NCI-H510A treated with DMSO at 0.1 percent for 48 hours (cell line): ENCODE measurements at regions not wholly inside any gene's neighbourhood (a gene's known extent, or its start where the extent isn't known, plus 50 kb on each side); places are given as distances from the start of the nearest gene placed in this dataset.
A peak's percentile ranks its signal among the peaks of the same experiment; 100 is the strongest.

Source experiments
- DNase-seq: peaks from one replicate; lab custom pipeline; 2025; lab: John Stamatoyannopoulos, UW

GRCh38 chr2:2694746-2695145 lies 363.7 kb upstream of the MYT1L start:
- DNase-seq = no peak

DNA sequence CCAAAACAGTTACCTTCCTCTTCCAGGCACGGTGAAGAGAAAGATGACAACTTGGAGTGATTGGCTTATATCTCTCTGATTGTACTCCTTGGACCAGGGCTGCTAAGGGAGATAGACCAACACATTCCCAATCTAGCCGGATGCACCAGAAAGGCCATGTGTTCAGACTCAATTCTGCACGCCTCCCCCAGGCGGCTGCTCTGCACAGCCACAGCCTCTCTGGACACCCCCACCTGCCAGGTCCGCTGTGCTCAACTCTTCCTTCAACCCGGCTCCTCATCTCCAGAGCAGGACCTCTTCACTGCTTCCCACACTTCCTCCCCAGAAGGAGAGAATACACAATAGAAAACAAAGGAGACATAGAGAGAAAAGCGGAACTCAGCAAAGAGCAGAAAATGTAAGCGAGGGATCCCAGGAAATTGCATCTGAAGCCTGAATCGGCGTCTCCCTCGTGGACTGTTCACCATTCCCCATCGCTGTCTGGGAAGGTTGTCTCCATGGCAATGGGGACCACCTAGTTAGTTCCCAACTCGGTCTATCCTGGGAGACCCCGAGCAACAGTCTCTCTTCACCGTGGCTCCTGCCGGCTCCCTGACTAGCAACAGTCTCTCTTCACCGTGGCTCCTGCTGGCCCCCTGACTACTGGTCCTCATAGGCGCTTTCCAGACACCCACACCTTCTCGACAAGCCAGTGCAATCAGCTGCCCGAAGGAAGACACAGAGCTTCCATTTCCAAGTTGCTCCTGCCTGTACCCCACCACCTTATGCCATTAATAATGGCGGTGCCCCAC lies 361.7 kb upstream of the MYT1L start:
- no peak for DNase-seq

DNA sequence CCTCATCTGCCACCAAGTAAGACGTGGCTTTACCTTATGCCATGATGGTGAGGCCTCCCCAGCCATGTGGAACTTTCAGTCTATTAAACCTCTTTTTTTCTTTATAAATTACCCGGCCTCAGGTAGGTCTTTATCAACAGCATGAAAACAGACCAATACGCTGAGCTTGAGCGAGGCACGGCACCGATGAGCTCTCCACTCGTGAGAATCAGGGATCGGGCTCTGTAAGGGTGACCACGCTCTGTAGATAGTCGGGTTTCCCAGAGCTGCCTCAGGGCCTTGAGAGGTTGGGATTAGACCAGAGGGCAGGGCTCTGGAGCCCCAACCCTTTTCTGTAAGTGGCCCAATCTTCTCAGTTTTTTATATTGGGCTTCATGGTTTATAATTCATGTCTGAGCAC lies 360.3 kb upstream of the MYT1L start:
- DNase-seq = no peak

DNA sequence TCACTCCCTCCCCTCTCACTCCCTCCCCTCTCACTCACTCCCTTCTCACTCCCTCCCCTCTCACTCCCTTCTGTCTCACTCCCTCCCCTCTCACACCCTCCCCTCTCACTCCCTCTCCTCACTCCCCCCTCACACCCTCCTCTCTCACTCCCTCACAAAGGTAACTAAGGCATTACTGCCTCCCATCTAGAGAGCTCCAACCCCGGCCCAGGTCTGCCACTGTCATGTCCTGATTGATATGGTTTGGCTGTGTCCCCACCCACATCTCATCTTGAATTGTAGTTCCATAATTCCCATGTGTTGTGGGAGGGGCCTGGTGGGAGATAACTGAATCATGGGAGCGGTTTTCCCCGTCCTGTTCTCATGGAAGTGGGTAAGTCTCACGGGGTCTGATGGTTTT lies 359.9 kb upstream of the MYT1L start:
- DNase-seq = peak; percentile 81

GRCh38 chr2:2689306-2689705 lies 358.2 kb upstream of the MYT1L start:
- peak; percentile 85 for DNase-seq

GRCh38 chr2:2688254-2688653 lies 357.2 kb upstream of the MYT1L start:
- peak; percentile 38 for DNase-seq

DNA sequence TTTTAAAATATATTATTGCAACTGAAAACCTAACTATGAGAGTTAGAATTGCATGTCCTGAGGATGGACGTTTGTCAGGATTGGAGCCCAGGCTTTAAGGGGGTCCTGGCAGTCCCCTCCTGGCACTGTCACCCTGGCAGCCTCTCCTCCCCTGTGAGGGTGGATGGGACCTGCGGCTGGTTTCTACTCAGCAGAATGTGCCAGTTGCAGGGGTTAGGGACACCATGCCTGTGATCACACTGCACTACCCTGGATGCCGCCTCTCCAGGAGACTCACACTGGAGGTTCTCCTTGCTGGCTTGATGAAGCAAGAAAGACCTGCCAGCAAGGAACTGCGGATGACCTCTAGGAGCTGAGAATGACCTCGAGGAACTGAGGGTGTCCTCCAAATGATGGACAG lies 356.7 kb upstream of the MYT1L start:
- DNase-seq = no peak

GRCh38 chr2:2686222-2686621 lies 355.1 kb upstream of the MYT1L start:
- DNase-seq = peak; percentile 41

GRCh38 chr2:2683606-2684224 lies 352.6 kb upstream of the MYT1L start:
- DNase-seq = peak; percentile 27

- DNase-seq = no peak
Observed at GRCh38 chr2:2682700-2683342, 351.7 kb upstream of the MYT1L start.

DNA sequence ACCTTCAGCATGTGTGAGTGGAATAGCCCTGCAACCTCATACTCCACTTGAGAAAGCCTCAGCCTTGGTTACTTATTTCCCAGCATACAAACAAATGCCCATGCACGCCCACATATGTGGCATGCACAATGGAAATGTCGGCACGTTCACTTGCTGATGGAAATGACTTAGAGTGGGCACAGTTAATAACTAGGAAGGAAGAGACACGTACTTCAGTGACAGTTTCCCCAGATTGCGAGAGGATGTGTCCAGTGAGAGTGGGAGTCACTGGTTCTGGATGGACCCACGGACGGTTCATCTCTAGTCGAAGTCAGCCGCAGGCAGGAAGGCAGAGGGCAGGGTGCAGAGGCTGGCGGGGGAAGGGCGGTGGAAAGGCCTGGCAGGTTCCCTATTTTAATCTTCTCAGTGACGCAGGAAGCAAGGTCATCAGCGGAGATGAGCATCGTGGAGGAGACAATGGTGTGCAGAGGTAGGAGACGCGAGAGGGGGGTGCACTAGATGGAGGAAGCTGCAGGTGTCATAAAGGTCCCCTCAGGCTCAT lies 350.7 kb upstream of the MYT1L start:
- DNase-seq = no peak

- no peak for DNase-seq
Observed at GRCh38 chr2:2681085-2681484, 350.0 kb upstream of the MYT1L start.

- DNase-seq = no peak
Observed at GRCh38 chr2:2674831-2675230, 343.8 kb upstream of the MYT1L start.

DNA sequence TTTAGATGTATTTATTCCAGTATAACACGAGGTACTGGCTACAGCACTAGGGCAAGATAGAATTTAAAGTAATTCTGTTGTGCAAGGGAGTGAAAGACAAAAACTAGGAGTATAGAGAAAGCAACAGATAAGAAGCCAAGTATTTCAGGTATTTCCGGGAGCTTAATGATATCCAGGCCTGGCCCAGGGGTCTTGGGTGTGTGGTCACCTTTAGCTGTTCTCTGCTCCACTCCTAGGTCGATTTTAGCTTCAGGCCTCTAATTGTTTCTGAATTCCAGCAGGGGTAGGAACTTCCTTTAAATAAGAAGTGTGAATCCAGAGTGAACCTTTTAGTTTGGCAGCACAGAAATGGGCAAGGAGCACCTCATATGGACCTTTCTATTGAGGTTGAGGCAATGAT lies 342.3 kb upstream of the MYT1L start:
- DNase-seq = no peak

- DNase-seq = no peak
Observed at GRCh38 chr2:2672249-2672648, 341.2 kb upstream of the MYT1L start.

GRCh38 chr2:2671826-2672225 lies 340.8 kb upstream of the MYT1L start:
- no peak for DNase-seq

GRCh38 chr2:2669316-2669715 lies 338.2 kb upstream of the MYT1L start:
- no peak for DNase-seq

DNA sequence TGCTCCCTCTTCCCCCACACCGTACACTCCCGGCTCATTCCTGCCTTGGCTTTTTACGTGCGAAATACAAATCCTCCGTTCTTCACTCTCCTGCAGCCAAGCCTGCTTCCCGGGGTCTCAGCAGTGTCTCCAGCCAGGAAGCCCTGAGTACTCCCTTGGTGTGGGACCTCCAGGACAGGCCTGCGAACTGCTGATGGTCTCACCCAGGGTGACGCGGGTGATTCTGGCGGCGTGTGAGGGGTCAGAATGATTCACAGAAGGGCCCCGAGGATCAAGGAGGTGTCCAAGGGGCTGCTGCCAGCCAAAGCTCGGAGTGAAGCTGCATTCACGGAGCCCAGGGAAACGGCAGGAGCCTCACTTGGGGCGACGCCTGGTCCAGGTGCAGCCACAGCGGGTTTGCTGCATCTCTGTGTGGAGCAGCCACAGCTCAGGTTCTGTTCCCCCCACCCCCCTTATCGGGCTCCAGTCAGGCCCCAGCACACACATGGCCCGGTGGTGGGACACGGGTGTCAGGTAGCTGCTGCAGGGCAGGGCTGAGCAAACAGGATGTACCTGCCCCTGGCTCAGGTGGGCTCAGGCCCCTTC lies 337.7 kb upstream of the MYT1L start:
- DNase-seq = no peak

DNA sequence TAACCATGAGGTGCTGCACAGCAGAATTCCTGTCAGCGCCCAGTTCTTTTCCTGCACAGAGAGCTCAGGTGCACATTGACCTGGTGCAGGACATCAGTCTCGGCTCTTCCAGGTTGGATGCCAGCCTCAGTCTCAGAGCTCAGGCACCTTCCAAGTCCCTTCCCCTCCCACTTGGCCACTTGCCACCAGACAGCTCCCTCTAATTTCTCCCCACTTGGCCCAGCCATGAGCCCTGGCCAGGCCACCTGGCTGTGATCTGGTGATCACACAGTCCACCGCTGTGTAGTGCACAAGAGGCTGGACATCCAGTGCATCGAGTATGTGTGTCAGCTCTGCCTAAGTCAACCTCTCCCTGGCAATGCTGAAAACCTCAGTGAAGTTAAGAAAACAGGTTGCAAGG lies 336.6 kb upstream of the MYT1L start:
- no peak for DNase-seq

DNA sequence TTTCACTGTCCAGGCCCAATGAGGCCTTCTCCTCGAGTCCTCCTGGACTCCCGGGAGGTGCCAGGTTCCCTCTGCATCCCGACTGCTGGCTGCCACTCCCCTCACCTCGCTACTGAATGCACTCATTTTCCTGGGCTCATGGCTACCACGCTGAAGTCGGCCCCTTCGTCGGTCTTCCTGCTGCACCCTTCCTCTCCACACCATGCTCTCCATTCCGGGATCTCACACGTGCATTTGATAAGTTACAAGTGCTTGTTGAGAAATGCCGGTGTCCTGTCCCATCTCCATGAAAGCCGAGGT lies 334.7 kb upstream of the MYT1L start:
- DNase-seq = no peak

DNA sequence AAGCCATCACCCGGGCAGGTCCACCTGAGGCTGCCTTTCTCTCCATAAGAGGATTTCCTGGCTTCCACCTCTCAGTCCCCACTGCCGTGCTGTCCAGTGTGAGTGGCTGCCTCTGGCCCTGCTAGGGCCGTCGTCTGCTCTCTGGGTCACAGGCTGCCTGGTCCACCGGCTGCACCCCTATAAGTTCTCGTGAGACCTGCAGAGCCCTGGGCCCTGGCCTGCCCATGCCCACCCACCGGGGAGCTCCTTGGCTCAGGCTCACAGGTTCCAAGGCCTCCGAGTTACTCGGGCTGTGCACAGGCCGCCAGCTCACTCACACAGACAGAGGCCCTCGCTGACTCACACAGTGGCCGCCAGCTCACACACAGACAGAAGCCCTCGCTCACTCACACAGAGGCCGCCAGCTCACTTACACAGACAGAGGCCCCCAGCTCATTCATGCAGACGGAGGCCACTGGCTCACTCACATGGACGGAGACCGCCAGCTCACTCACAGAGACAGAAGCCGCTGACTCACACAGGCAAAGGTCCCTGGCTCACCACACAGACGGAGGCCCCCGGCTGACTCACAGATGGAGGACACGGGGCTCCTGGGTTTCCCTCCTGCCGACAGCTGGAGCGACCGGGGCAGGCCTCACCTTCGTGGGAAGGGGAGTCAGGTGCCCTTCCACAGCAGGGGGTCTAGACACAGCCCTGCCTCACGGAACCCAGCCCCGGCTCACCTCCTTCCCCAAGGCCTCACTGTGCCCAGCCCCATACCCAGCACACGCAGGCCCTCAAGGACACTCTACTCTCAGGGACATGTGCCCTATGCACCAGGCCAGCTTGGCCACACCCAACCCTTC lies 334.1 kb upstream of the MYT1L start:
- DNase-seq = no peak
